Cerebellar nuclear complex (tissue), 1 donor: ENCODE measurements at regions not wholly inside any gene's neighbourhood (a gene's known extent, or its start where the extent isn't known, plus 50 kb on each side); places are given as distances from the start of the nearest gene placed in this dataset.
"Not testable (repeated sequence)": the region's sequence is repeated elsewhere in the genome, so short reads cannot be mapped to it uniquely, and the experiment has no call there.

ENCODE experiments used
- DNase-seq, 2 experiments: peaks; one replicate each; lab custom pipeline; 2025; lab: John Stamatoyannopoulos, UW

GRCh38 chr13:58369936-58370335 lies 738.4 kb downstream of the PCDH17 start:
- no peak for DNase-seq

DNA sequence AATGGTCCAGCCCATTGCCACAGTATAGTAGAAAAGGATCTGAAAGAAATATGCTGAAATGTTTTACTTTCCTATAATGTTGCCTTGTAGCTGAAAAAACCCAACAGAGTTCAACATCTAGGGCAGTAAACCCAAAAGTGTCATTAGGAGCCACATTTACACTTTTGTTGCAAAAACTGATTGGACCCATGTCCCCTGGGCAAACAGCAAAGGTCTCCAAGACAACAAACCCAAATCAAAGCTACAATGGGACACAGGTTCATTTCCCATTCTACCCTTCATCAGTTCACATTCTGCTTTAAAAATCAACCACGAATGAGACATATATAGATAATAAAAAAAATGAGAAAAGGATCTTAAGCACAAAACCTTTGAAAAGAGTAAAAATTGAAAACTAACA lies 744.8 kb downstream of the PCDH17 start:
- DNase-seq: no peak

DNA sequence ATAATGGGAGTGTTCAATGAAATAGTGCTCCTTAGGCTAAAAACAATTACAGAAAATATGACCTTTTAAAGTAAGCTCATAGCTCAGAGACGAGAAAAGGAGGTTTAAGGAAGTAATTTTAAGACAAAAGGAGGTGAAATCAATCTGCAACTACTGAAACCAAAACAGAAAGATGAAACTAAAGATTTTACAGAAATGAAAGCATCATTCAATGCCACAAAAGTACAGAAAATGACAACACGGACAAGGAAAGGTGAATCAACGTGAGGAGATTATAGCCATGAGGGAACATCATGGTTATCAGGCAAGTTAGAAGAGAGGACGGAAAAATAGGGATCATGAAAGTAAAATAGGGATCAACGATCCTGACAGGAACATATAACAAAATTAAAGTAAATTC lies 745.2 kb downstream of the PCDH17 start:
- no peak for DNase-seq

DNA sequence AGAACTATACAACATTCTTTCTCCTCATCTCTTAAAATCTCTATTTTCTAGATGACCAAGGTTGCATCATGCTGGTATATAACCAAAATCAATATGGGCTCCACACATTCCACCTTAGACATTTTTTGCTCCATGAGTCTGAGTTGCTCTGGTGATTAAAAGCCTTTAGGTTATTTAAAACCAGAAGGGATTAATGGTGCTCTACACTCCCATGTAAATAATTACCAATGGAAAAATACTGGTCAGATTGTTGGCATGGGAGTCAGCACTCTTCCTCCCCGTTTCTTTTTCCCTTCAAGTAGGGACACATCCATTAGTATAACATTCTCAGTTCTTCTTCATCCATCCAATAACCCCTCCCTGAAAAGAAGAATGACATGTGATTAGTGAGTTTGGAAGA lies 747.7 kb downstream of the PCDH17 start:
- no peak for DNase-seq

DNA sequence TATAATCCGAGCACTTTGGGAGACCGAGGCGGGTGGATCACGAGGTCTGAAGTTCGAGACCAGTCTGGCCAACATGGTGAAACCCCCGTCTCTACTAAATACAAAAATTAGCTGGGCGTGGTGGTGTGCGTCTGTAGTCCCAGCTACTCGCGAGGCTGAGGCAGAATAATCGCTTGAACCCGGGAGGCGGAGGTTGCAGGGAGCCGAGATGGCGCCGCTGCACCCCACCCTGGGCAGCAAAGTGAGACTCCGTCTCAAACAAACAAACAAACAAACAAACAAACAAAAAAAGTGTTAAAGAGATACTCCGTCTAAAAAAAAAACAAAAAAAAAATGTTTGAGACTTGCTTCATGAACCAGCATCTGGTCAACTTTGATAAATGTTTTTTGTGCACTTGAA lies 753.8 kb downstream of the PCDH17 start:
- DNase-seq: not testable (repeated sequence)

DNA sequence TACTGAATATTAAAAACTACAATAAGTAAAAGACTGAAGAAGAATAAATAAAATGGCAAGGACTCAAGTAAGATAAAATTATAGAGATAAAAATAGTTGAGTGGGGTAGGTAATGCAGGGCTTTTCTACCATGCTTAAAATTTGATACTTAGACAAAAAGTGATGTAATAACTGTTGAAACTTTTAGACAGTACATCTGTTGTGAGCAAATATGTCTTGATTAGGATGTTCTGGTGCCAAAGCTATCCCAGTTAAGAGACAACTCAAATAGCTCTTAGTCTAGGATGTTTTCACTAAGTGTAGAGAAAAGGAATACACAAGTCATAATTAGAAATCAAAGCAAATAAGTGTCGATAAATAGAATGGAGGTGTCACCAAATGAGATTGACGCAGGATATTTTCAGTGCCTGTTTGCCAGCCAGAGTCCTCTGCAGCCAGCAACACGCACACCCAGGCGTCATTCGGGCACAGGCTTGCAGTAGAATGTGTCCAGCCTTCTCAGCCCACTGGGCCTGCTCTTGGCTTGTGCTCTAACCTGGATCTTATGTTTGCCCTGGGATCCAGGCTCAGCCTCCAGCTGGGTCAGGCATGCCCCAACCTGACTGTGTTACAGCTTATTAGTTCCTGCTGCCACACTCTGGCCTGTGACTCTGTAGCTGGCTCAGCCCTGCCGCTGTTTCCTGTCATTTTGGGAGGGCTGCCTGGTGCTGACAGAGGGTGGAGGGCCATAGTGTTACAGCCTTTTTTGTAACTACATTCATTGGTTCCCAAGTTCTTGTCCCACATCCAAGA lies 766.2 kb downstream of the PCDH17 start:
- no peak for DNase-seq

DNA sequence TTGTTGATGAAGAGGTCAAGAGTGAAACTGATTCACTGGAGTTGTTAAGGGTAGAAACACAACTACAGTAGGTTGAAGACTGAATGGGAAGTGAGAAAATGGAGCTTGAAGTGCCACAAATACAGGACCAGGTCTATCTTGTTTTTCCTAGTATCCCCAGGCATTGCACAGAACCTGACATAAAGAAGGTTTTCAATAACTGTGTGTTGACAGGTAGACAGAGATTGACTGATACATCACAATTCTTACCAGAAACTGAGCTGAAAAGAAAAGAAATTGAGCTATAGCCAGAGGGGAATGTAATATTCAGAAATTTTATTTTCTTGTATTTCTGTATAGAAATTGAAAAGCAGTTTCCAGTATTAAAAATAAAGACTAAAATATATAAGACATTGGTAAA lies 767.7 kb downstream of the PCDH17 start:
- no peak for DNase-seq

DNA sequence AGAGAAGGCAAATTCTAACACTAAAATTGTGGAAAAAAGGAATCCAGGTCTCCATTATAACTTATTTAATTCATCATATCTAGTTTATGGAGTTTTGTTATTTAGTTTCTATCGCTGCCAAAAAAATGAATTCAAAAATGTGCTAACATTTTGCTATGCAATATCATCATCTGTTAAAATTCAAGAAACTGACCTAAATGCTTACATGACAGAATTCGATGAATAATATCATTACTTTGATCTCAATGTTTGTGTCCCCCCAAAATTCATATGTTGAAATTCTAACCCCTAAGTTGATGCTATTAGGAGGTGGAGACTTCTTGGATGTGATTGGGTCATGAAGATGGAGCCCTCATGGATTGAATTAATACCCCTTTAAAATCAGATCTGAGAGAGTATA lies 775.0 kb downstream of the PCDH17 start:
- no peak for DNase-seq

DNA sequence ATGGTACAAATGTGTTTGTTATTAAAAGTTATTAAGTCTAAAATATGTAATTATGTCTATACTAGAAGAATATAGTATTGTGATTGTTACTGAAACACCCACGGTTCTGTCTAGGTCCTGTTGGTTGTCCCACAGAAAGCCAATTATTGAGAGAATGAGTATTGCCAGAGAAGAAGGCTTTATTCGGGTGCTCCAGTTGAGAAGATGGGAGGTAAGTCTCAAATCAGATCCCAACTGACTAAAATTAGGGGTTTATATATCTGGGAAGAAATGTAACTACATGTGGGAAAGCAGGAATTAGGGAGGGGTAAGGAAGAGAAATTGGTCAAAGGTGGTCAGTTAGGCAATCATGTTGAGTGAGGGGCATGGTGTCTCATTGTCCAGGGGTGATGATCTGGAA lies 798.4 kb downstream of the PCDH17 start:
- no peak for DNase-seq

GRCh38 chr13:58434943-58435342 lies 803.4 kb downstream of the PCDH17 start:
- no peak for DNase-seq

DNA sequence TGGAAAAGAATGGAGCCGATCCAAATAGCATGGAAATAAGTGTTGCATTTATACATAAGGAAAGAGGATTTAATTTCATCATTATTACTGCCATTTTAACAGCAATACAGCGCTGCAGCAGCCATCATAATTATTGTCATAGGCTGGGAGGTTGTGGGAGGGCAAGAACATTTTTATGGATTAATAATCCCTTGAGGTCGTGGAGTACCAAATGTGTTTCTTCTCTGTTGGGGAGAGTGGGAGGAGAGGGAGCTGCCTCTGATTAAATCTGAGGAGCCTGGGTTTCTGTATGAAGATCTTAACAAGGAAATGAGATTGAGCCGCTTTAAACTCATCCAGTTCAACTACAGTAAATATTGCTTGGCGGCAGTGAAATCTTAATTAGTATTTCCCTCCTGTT lies 805.9 kb downstream of the PCDH17 start:
- no peak for DNase-seq

DNA sequence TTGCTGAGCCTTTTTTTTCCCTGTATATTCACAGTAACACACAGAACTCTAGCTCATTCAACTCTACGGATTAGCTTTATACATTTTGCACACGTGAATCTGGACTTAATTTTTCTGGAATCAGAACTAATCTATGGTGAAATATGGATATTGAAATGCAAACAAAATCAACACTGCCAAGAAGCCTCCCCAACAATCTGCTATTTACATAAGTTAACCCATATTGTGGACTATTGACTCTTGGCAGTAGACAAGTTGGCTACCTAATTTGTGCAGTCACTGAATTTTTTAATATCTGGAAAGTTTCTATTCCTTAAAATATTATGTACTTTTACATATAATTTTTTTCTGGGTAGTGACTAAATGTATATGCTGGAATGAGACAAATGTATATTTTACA lies 815.4 kb downstream of the PCDH17 start:
- no peak for DNase-seq

- DNase-seq: no peak
Observed at GRCh38 chr13:58452123-58452623, 820.6 kb downstream of the PCDH17 start.

DNA sequence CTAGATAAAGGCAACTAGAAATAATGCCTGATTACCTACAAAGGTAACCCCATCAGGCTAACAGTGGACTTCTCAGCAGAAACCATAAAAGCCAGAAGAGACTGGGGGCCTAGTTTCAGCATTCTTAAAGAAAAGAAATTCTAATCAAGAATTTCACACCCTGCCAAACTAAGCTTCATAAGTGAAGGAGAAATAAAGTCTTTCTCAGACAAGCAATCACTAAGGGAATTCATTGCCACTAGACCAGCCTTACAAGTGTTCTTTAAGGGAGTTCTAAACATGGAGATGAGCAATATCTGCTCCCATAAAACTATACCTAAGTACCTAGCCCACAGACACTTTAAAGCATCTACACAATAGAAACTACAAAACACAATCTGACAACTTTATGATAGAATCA lies 823.5 kb downstream of the PCDH17 start:
- no peak for DNase-seq

DNA sequence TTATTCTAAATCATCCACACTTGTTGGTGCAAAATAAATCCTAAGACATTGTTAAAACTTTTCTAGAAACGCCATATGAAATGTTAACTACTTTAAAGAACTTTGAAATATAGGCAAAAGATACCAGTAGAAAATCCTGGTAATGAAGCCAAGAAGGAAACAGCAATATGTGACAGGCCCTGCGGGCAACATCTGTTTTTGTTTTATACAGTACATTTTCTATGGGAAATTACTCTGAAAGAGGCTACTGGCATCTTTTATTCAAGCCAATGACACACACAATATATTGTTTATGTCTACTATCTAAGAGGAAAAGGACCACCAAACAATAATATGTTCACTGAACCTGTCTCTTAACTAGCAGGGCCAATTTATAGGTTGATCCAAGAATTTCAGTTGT lies 829.7 kb downstream of the PCDH17 start:
- DNase-seq: no peak

- DNase-seq: no peak
Observed at GRCh38 chr13:58463841-58464240, 832.3 kb downstream of the PCDH17 start.

DNA sequence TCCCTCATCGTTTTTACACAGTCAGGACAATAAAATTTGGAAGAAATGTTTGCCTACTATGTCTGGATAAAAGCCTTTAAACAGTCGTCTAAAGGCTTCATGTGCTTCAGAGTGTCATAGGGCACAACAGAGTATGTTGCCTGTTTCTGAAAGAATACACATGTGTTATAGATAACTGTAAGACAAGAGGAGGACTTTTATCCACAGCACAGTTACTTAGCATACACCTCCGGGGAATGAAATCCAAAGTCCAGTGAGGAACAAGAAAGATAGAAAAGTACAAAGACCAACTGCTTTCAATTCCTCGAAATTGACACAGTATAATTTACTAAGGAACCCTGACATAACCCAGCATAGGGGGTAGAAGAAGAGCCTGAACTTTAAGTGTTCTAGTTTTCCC lies 835.6 kb downstream of the PCDH17 start:
- DNase-seq: no peak

GRCh38 chr13:58472483-58472882 lies 840.9 kb downstream of the PCDH17 start:
- no peak for DNase-seq

DNA sequence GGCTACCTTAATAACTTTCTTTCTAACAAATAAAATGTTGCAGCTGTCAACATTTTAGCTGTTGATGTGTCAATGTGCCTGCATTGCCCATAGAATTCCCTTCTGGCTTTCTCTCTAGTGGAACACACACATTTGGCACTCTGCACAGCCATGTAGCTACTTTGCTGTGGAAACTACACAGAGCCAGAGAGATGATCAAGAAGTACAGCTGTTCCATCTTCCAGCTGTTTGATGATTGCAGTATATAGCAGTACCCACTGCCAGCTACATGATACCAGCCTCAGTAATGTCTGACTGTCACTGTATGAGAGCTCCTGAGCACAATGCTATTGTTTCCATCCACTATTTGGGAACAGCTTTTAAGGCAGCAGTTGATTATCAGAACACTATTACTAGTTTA lies 843.0 kb downstream of the PCDH17 start:
- no peak for DNase-seq

GRCh38 chr13:58476206-58476918 lies 844.8 kb downstream of the PCDH17 start:
- DNase-seq: no peak

DNA sequence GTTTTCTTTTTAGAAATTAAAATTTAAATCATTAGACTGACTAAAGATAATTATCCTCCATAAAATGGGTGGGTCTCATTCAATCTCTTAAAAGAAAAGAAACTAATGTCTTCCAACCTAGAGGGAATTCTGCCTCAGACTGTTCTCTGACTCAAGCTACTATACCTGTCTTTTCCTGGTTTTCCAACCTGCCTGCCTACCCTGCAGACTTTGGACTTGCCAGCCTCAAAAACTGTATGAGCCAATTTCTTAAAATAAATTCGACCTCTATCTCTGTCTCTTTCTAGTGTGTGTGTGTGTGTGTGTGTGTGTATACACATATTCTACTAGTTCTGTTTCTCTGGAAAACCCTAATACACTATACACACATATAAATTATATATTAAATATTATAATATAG lies 847.3 kb downstream of the PCDH17 start:
- no peak for DNase-seq

DNA sequence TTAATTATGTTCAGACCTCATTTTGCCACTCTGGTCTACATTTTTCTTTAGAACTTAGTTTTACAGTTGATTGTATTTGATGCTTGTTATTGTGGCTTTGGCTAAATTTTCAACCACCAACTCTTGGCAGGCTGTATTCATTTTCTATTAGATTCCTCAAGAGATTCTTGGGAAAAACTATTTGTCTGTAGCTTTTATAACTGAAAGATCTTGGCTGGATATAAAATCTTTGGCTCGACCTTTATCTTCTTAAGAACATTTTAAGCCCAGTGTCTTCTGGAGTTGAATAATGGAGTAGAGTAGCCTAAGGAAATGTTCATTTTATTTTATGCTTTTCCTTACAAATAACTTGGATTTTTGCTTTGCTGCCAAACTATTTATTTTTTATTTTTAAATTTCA lies 848.5 kb downstream of the PCDH17 start:
- no peak for DNase-seq

- no peak for DNase-seq
Observed at GRCh38 chr13:58488251-58488650, 856.7 kb downstream of the PCDH17 start.

- DNase-seq: no peak
Observed at GRCh38 chr13:58495668-58496067, 864.1 kb downstream of the PCDH17 start.
